NCI-H128 (cell line): ENCODE measurements at regions not wholly inside any gene's neighbourhood (a gene's known extent, or its start where the extent isn't known, plus 50 kb on each side); places are given as distances from the start of the nearest gene placed in this dataset.

Source experiments
- DNase-seq: peaks from one replicate; lab custom pipeline; 2025; ENCODE audit not compliant: unreplicated experiment; lab: John Stamatoyannopoulos, UW

- DNase-seq, result no peak
Measured at GRCh38 chr9:663541-663940, 178.0 kb upstream of the DMRT1 start.

- DNase-seq, result no peak
Measured at GRCh38 chr9:665296-665695, 176.2 kb upstream of the DMRT1 start.

GRCh38 chr9:671997-672396 lies 169.5 kb upstream of the DMRT1 start:
- DNase-seq, result no peak

- no peak for DNase-seq
Measured at GRCh38 chr9:672851-673250, 168.6 kb upstream of the DMRT1 start.

- DNase-seq, result no peak
Measured at GRCh38 chr9:673264-673965, 168.1 kb upstream of the DMRT1 start.

GRCh38 chr9:673966-674526 lies 167.5 kb upstream of the DMRT1 start:
- DNase-seq, result no peak

- no peak for DNase-seq
Measured at GRCh38 chr9:675697-676370, 165.7 kb upstream of the DMRT1 start.

- no peak for DNase-seq
Measured at GRCh38 chr9:676780-677438, 164.6 kb upstream of the DMRT1 start.

- no peak for DNase-seq
Measured at GRCh38 chr9:677461-678097, 163.9 kb upstream of the DMRT1 start.

- DNase-seq, result no peak
Measured at GRCh38 chr9:678897-679296, 162.6 kb upstream of the DMRT1 start.

- DNase-seq, result no peak
Measured at GRCh38 chr9:679462-679861, 162.0 kb upstream of the DMRT1 start.

GRCh38 chr9:680106-680505 lies 161.4 kb upstream of the DMRT1 start:
- no peak for DNase-seq

- no peak for DNase-seq
Measured at GRCh38 chr9:682633-683508, 158.6 kb upstream of the DMRT1 start.

GRCh38 chr9:683509-684021 lies 157.9 kb upstream of the DMRT1 start:
- DNase-seq, result no peak

- DNase-seq, result no peak
Measured at GRCh38 chr9:684054-684890, 157.2 kb upstream of the DMRT1 start.

GRCh38 chr9:684941-685340 lies 156.6 kb upstream of the DMRT1 start:
- DNase-seq, result no peak

- no peak for DNase-seq
Measured at GRCh38 chr9:686321-686813, 155.1 kb upstream of the DMRT1 start.

- DNase-seq, result no peak
Measured at GRCh38 chr9:687034-687785, 154.3 kb upstream of the DMRT1 start.

GRCh38 chr9:687994-688393 lies 153.5 kb upstream of the DMRT1 start:
- no peak for DNase-seq
